ENCODE measurements at regions not wholly inside any gene's neighbourhood (a gene's known extent, or its start where the extent isn't known, plus 50 kb on each side); places are given as distances from the start of the nearest gene placed in this dataset.

DNA sequence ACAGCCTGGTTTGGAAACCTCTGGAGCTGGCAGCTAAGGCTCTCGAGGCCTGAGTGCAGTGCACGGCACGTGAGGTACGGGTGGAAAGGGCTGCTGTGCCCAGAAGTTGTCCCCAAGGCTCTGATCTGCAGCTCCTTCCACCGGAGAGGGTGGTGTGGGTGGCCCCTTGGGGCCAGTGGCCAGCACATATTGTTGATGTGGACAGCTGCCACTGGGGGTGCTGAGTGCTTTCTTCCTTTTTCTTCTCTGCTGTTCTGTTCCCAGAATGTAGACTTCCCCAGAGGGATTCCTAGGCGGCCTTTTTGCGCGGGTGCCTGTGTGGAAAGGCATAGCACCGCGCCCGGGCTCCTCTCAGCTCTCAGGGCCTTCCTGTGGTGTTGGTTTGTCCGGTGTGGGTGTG is 1476.5 kb downstream of the TBC1D22A start:
- TF ChIP-seq, protein P1, sequence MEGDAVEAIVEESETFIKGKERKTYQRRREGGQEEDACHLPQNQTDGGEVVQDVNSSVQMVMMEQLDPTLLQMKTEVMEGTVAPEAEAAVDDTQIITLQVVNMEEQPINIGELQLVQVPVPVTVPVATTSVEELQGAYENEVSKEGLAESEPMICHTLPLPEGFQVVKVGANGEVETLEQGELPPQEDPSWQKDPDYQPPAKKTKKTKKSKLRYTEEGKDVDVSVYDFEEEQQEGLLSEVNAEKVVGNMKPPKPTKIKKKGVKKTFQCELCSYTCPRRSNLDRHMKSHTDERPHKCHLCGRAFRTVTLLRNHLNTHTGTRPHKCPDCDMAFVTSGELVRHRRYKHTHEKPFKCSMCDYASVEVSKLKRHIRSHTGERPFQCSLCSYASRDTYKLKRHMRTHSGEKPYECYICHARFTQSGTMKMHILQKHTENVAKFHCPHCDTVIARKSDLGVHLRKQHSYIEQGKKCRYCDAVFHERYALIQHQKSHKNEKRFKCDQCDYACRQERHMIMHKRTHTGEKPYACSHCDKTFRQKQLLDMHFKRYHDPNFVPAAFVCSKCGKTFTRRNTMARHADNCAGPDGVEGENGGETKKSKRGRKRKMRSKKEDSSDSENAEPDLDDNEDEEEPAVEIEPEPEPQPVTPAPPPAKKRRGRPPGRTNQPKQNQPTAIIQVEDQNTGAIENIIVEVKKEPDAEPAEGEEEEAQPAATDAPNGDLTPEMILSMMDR (IDR thresholded peaks at IDR 0.05; ENCODE audit: insufficient read depth, missing control alignments) = no peak
- DNase-seq (ENCODE audit: insufficient read length, low spot score) (no peak), FAIRE-seq (no peak)

DNA sequence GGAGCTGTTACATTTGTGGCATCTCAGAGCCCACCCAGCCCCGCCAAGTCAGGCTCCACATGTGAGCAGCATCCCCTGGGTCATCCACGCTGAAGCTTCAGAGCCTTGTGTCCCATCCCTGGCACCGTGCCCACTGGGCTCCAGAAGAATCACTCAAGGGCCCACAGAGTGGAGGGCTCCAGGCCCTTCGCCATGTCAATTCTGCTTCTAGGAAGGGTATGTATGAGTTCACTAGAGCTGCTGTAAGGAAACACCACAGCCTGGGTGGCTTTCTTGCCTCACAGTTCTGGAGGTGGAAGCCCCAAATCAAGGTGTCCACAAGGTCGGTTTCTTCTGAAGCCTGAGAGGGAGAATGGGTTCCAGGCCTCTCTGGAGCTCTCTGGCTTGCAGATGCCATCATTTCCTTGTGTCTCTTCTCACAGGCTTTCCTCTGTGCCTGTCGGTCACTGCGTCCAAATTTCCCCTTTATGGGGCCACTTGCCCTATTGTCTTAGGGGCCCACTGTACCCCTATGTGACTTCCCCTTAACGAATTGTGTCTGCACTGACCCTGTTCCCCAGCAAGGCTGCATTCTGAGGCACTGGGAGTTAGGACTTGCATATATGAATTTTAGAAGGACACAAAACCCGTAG is 1476.0 kb downstream of the TBC1D22A start:
- TF ChIP-seq, protein P1 (IDR thresholded peaks at IDR 0.05; ENCODE audit: insufficient read depth, missing control alignments) = no peak
- DNase-seq (ENCODE audit: insufficient read length, low spot score) (no peak), FAIRE-seq (no peak)

DNA sequence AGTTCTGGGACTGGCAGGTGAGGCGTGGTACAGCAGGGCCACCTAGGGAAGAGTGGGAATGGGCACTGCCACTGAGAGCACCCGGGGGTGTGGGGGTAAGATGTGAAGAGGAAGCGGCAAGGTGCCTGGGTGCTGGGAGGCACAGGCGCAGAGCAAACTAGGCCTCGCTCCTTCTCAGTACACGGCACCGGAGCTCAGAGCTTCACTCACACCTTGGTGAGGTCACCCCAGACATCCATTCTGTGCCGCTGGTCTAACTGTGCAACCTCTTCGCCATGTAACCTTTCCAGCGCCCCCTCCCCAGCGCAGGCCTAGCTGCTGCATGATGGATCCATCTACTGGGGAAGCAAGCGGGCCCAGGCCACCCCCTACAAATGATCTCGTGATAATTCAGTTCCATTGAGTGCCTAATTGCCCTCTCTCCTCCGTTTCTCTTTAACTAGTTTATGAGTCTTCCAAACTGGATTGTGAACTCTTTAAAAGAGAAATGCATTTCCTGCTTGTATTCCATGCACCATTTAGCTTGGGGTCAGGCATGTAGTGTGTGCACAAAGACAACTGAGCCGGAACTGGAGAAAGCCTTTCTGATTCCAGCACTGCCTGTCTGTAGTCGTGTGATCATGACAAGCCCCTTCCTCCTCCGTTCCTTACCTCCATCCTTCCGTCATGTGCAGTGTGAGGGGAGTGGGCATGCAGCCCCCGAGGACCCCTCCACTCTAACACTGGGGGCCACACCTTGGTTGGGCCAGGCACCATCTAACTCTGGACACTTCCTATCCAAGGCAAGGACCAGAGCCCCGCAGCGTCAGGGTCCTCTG is 1475.2 kb downstream of the TBC1D22A start:
- DNase-seq (ENCODE audit: insufficient read length, low spot score) = no peak
- FAIRE-seq = no peak
- TF ChIP-seq, protein P1 (IDR thresholded peaks at IDR 0.05; ENCODE audit: insufficient read depth, missing control alignments) = no peak

DNA sequence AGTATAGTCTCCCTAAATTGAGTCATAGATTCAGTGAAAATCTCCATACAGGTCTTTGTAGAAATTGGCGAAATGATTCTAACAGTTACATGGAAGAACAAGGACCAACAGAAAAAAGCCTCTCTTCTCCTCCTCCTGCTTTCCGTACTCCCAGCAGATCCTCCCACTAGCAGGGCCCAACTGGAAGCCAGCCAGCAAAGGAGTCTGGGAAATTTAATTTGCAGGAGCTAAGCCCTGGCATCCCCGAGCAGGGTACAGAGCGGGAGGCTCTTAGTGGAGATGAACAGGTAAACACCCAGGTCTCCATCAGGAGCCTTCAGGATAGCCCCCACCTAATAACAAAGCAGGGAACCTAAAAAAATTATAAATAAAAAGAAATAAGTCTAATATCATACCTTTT is 1473.8 kb downstream of the TBC1D22A start:
- no peak for DNase-seq (ENCODE audit: insufficient read length, low spot score)
- FAIRE-seq = no peak
- TF ChIP-seq, protein P1 (IDR thresholded peaks at IDR 0.05; ENCODE audit: insufficient read depth, missing control alignments) = no peak

DNA sequence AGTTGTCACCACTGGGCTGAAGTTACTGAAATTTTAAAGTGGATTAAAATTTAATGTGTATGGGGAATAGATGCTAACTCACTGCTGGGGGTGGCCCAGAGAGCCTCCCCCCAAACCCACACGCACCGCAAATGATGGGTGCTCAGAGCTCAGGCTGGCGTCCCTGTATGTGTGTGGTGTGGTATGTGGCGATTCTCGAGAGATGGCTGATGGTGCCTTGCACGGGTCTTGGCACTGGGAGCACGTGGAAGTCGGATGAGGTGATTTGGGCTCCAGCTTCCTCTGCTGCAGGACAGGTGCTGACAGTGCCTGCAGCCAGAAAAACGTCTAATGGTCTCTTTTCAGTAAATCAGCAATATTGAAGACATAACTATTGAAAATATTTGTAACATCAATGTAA is 1473.3 kb downstream of the TBC1D22A start:
- DNase-seq (ENCODE audit: insufficient read length, low spot score) = no peak
- TF ChIP-seq, protein P1 (IDR thresholded peaks at IDR 0.05; ENCODE audit: insufficient read depth, missing control alignments) = no peak
- FAIRE-seq = no peak

DNA sequence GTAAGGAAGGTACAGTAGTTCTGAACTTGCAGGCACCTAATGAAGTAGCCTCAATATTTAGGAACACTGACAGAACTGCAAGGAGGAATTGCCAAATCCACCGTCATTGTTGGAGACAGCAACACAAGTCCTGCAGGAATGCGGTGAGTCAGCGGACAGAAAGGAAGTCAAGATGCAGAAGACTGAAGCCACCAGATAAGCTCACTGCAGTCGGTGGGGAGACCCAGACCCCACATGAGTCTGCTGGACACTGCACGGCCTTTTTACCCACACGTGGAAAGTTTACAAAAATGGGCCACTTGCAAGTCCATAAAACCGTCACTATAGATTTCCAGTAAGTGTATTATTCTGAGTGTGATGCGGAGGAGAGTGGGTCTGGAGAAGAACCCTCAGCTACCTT is 1471.6 kb downstream of the TBC1D22A start:
- TF ChIP-seq, protein P1 (IDR thresholded peaks at IDR 0.05; ENCODE audit: insufficient read depth, missing control alignments) = no peak
- no peak for DNase-seq (ENCODE audit: insufficient read length, low spot score)
- FAIRE-seq = no peak

DNA sequence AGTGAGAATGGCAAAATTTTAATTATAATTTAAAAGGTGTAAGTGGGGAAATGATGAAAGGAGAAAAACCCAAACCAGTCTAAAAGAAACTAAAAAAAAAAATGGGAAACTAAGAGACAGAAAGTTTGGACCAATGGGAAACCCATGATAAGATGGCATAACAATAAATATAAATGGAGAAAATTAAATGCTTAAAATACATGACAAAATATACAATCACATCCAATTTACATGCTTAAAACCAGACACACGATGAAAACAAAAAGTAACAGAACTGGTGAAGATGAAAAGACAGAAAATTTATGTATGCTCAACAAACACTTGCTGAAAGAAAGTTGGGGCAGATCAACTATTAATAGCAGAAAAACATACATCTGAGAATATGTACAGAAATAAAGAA is 1471.1 kb downstream of the TBC1D22A start:
- TF ChIP-seq, protein P1 (IDR thresholded peaks at IDR 0.05; ENCODE audit: insufficient read depth, missing control alignments) = no peak
- FAIRE-seq = no peak
- no peak for DNase-seq (ENCODE audit: insufficient read length, low spot score)

Data from D721Med (cell line).